ENCODE measurements at regions not wholly inside any gene's neighbourhood (a gene's known extent, or its start where the extent isn't known, plus 50 kb on each side); places are given as distances from the start of the nearest gene placed in this dataset.

GRCh38 chr4:117249333-117249732 is 164.0 kb upstream of the TRAM1L1 start:
- ChIA-PET POLR2A (no interaction called here), CTCF (interaction anchor here (1.1 to 1.4 kb wide), 2 partner anchors 14 to 20 kb away, joined by 3 read pairs; no protein-coding TSS in a partner anchor)
- no peaks in the 10 kb centered on the region for H3K27me3 ChIP-seq (ENCODE audit: insufficient read depth)
- no peak overlapping the region for H3K27ac ChIP-seq (ENCODE audit: low read depth in 2 of 2, low read length in 1 of 2)
- no peaks in the 10 kb centered on the region for H3K9me3 ChIP-seq
- H3K79me2 ChIP-seq (ENCODE audit: insufficient read depth) = no peaks in the 10 kb centered on the region
- H3K36me3 ChIP-seq (replicated peaks in 1 of 2; ENCODE audit: control insufficient read depth in 1 of 2, insufficient read depth in 2 of 2, low read length in 1 of 2) = no peaks in the 10 kb centered on the region
- no peak overlapping the region for H3K9ac ChIP-seq
- no peaks in the 10 kb centered on the region for H4K20me1 ChIP-seq (ENCODE audit: insufficient read depth)
- H2AFZ ChIP-seq (ENCODE audit: low read depth) = no peak overlapping the region
- WGBS (ENCODE audit: low lambda C conversion rate) = 49% methylated on average over 3 of the region's 3 CpGs
- no peaks in the 10 kb centered on the region for H3F3A ChIP-seq (replicated peaks; ENCODE audit: insufficient read depth)
- no peaks in the 10 kb centered on the region for H3K4me1 ChIP-seq (ENCODE audit: control insufficient read depth in 1 of 2, insufficient read depth in 2 of 2, low read depth in 1 of 2, low read length in 1 of 2)
- H3K9me2 ChIP-seq = no peaks in the 10 kb centered on the region
- H3K4me2 ChIP-seq = no peak overlapping the region
- H3K4me3 ChIP-seq (ENCODE audit: low read depth in 2 of 2, low read length in 1 of 2) = no peak overlapping the region
- no peak for DNase-seq
- TF ChIP-seq REST (IDR thresholded peaks at IDR 0.05; ENCODE audit: low read depth, low read length) = no peak
- no peak for TF ChIP-seq CHD2 (IDR thresholded peaks at IDR 0.05; ENCODE audit: low read length, partially characterized antibody)

- Histone ChIP-seq H3K27ac (ENCODE audit: low read depth in 2 of 2, low read length in 1 of 2) (no peak overlapping the region), H2AFZ (ENCODE audit: low read depth) (no peak overlapping the region), H4K20me1 (ENCODE audit: insufficient read depth) (no peaks in the 10 kb centered on the region), H3K79me2 (ENCODE audit: insufficient read depth) (no peaks in the 10 kb centered on the region), H3K27me3 (ENCODE audit: insufficient read depth) (no peaks in the 10 kb centered on the region), H3F3A (replicated peaks; ENCODE audit: insufficient read depth) (no peaks in the 10 kb centered on the region), H3K4me1 (ENCODE audit: control insufficient read depth in 1 of 2, insufficient read depth in 2 of 2, low read depth in 1 of 2, low read length in 1 of 2) (no peaks in the 10 kb centered on the region), H3K9me3 (no peaks in the 10 kb centered on the region), H3K4me3 (ENCODE audit: low read depth in 2 of 2, low read length in 1 of 2) (no peak overlapping the region), H3K4me2 (no peak overlapping the region), H3K9me2 (no peaks in the 10 kb centered on the region; the same call in 1 of the 2 replicates), H3K9ac (no peak overlapping the region), H3K36me3 (replicated peaks in 1 of 2; ENCODE audit: control insufficient read depth in 1 of 2, insufficient read depth in 2 of 2, low read length in 1 of 2) (no peaks in the 10 kb centered on the region)
- no peak for TF ChIP-seq GATA2 (CRISPR knock-in tag; IDR thresholded peaks at IDR 0.05)
- no peak for TF ChIP-seq RFX5 (IDR thresholded peaks at IDR 0.05; ENCODE audit: low read length)
- no peak for TF ChIP-seq POLR2AphosphoS5 (IDR thresholded peaks at IDR 0.05; ENCODE audit: low read depth, low read length)
- TF ChIP-seq GABPA (IDR thresholded peaks at IDR 0.05; ENCODE audit: low read depth) = no peak
- no peak for TF ChIP-seq SMC3 (IDR thresholded peaks at IDR 0.05; ENCODE audit: low read depth, low read length)
- TF ChIP-seq, protein P1, sequence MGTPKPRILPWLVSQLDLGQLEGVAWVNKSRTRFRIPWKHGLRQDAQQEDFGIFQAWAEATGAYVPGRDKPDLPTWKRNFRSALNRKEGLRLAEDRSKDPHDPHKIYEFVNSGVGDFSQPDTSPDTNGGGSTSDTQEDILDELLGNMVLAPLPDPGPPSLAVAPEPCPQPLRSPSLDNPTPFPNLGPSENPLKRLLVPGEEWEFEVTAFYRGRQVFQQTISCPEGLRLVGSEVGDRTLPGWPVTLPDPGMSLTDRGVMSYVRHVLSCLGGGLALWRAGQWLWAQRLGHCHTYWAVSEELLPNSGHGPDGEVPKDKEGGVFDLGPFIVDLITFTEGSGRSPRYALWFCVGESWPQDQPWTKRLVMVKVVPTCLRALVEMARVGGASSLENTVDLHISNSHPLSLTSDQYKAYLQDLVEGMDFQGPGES (IDR thresholded peaks at IDR 0.05; ENCODE audit: low read depth, low read length) = no peak
- TF ChIP-seq FOXJ3 (CRISPR knock-in tag; IDR thresholded peaks at IDR 0.05) = no peak
- no peak for TF ChIP-seq TCF12 (IDR thresholded peaks at IDR 0.05)
- no peak for TF ChIP-seq FOSL2 (IDR thresholded peaks at IDR 0.05; ENCODE audit: borderline replicate concordance, low read depth)
- no peak for TF ChIP-seq TAF1 (IDR thresholded peaks at IDR 0.05; ENCODE audit: borderline replicate concordance, low read depth, low read length)
- TF ChIP-seq YY1 (IDR thresholded peaks at IDR 0.05; ENCODE audit: low read depth) = no peak
- POLR2A ChIA-PET = no interaction called here
- CTCF ChIA-PET = interaction anchor here (0.6 to 1.1 kb wide), 3 partner anchors 12 to 523 kb away, joined by 3 read pairs; no protein-coding TSS in a partner anchor
- 92% methylated on average over 3 of the region's 3 CpGs for WGBS (ENCODE audit: low lambda C conversion rate)
- DNase-seq = no peak
These were observed 178.7 kb upstream of the TRAM1L1 start for GRCh38 chr4:117264072-117264471.

All from SK-N-SH (cell line).